H9 (cell line): ENCODE measurements at regions not wholly inside any gene's neighbourhood (a gene's known extent, or its start where the extent isn't known, plus 50 kb on each side); places are given as distances from the start of the nearest gene placed in this dataset.

ENCODE experiments used
- DNase-seq: peaks from one replicate; pipeline ENCODE4 v3.0.0-alpha.2; 2017
- H2AFZ ChIP-seq: one replicate; pipeline ENCODE4 v1.6.1; 2013; ENCODE audit warnings: mild to moderate bottlenecking, low read length, control low read depth, moderate library complexity
- H2AK5ac ChIP-seq: 2 replicates; pipeline ENCODE4 v1.6.1; 2013; ENCODE audit warnings: low read length, control low read depth, mixed read lengths; ENCODE audit not compliant: insufficient read length
- H2BK120ac ChIP-seq: one replicate; pipeline ENCODE4 v1.6.1; 2013; ENCODE audit warnings: low read depth, mild to moderate bottlenecking, low read length, control low read depth, inconsistent platforms; ENCODE audit not compliant: poor library complexity, severe bottlenecking
- H2BK12ac ChIP-seq: 2 replicates; pipeline ENCODE4 v1.6.1; 2013; ENCODE audit warnings: low read length, control low read depth, mixed read lengths, low read depth; ENCODE audit not compliant: insufficient read length
- H2BK15ac ChIP-seq: 2 replicates; pipeline ENCODE4 v1.6.1; 2013; ENCODE audit warnings: low read depth, low read length, control low read depth
- H2BK20ac ChIP-seq: one replicate; pipeline ENCODE4 v1.6.1; 2013; ENCODE audit warnings: low read depth, mild to moderate bottlenecking, low read length, control low read depth, inconsistent platforms; ENCODE audit not compliant: poor library complexity, severe bottlenecking
- H2BK5ac ChIP-seq: 2 replicates; pipeline ENCODE4 v1.6.1; 2013; ENCODE audit warnings: low read length, control low read depth, mixed read lengths; ENCODE audit not compliant: insufficient read length
- H3K14ac ChIP-seq: 2 replicates; pipeline ENCODE4 v1.6.1; 2013; ENCODE audit warnings: low read length, control low read depth; ENCODE audit not compliant: insufficient read depth
- H3K18ac ChIP-seq: 2 replicates; pipeline ENCODE4 v1.6.1; 2013; ENCODE audit warnings: low read depth, mild to moderate bottlenecking, mixed read lengths, low read length, control low read depth; ENCODE audit not compliant: insufficient read length
- H3K23ac ChIP-seq: 2 replicates; pipeline ENCODE4 v1.6.1; 2013; ENCODE audit warnings: low read length, control low read depth, mixed read lengths, low read depth; ENCODE audit not compliant: insufficient read length
- H3K23me2 ChIP-seq: 2 replicates; pipeline ENCODE4 v1.6.1; 2013; ENCODE audit warnings: low read depth, mild to moderate bottlenecking, mixed read lengths, low read length, control low read depth; ENCODE audit not compliant: insufficient read length, poor library complexity, severe bottlenecking
- H3K27ac ChIP-seq: 2 replicates; pipeline ENCODE4 v1.5.1; 2013; ENCODE audit warnings: low read length, control low read depth, mixed read lengths, low read depth; ENCODE audit not compliant: insufficient read length
- H3K27me3 ChIP-seq: 2 replicates; pipeline ENCODE4 v1.6.1; 2013; ENCODE audit warnings: low read length, control low read depth, inconsistent platforms; ENCODE audit not compliant: insufficient read depth
- H3K4ac ChIP-seq: 2 replicates; pipeline ENCODE4 v1.6.1; 2013; ENCODE audit warnings: low read depth, mild to moderate bottlenecking, control low read depth, inconsistent platforms, low read length, moderate library complexity
- H3K4me1 ChIP-seq: 2 replicates; pipeline ENCODE4 v1.6.1; 2013; ENCODE audit warnings: low read length, control low read depth, inconsistent platforms; ENCODE audit not compliant: insufficient read depth
- H3K4me2 ChIP-seq: 2 replicates; pipeline ENCODE4 v1.6.1; 2013; ENCODE audit warnings: low read length, control low read depth, mixed read lengths; ENCODE audit not compliant: insufficient read length, insufficient read depth
- H3K56ac ChIP-seq: 2 replicates; pipeline ENCODE4 v1.6.1; 2013; ENCODE audit warnings: low read depth, mild to moderate bottlenecking, mixed read lengths, low read length, control low read depth; ENCODE audit not compliant: insufficient read length
- H3K79me1 ChIP-seq: 2 replicates; pipeline ENCODE4 v1.6.1; 2013; ENCODE audit warnings: low read depth, mild to moderate bottlenecking, moderate library complexity, low read length, control low read depth, inconsistent platforms; ENCODE audit not compliant: insufficient read depth, poor library complexity, severe bottlenecking
- H3K79me2 ChIP-seq: 2 replicates; pipeline ENCODE4 v1.6.1; 2013; ENCODE audit warnings: low read length, control low read depth, inconsistent platforms; ENCODE audit not compliant: insufficient read depth
- H3K9ac ChIP-seq: 2 replicates; pipeline ENCODE4 v1.6.1; 2013; ENCODE audit warnings: low read length, control low read depth, mixed read lengths; ENCODE audit not compliant: insufficient read length; ENCODE audit errors: extremely low read depth
- H3K9me3 ChIP-seq: one replicate; pipeline ENCODE4 v1.6.1; 2013; ENCODE audit warnings: low read depth, low read length, inconsistent platforms; ENCODE audit not compliant: control insufficient read depth
- H3T11ph ChIP-seq: one replicate; pipeline ENCODE4 v1.6.1; 2013; ENCODE audit warnings: mild to moderate bottlenecking, low read length, control low read depth, inconsistent platforms
- H4K20me1 ChIP-seq: one replicate; pipeline ENCODE4 v1.6.1; 2013; ENCODE audit not compliant: control insufficient read depth, insufficient read length, insufficient read depth
- H4K5ac ChIP-seq: 2 replicates; pipeline ENCODE4 v1.6.1; 2013; ENCODE audit warnings: low read depth, mild to moderate bottlenecking, mixed read lengths, low read length, control low read depth; ENCODE audit not compliant: insufficient read length
- H4K8ac ChIP-seq: replicated peaks from 2 replicates; pipeline ENCODE4 v1.6.1; 2013; ENCODE audit warnings: low read length, control low read depth, mixed read lengths, low read depth; ENCODE audit not compliant: insufficient read length
- H4K91ac ChIP-seq: 2 replicates; pipeline ENCODE4 v1.6.1; 2013; ENCODE audit warnings: low read depth, mild to moderate bottlenecking, moderate library complexity, mixed read lengths, low read length, control low read depth; ENCODE audit not compliant: insufficient read length
- H3K27ac Mint-ChIP-seq, 3 experiments: 2 replicates in 2 of 3; 3 replicates in 1 of 3; pipeline ENCODE4 v1.8.0; 2020 to 2021; ENCODE audit warnings: mixed read lengths in 3 of 3, mild to moderate bottlenecking in 1 of 3, moderate library complexity in 1 of 3
- H3K27me3 Mint-ChIP-seq: 2 replicates; pipeline ENCODE4 v1.8.0; 2021; ENCODE audit warnings: low read depth, mild to moderate bottlenecking, moderate library complexity, mixed read lengths
- H3K36me3 Mint-ChIP-seq, 3 experiments: 2 replicates in 2 of 3; 3 replicates in 1 of 3; pipeline ENCODE4 v1.8.0; 2020 to 2021; ENCODE audit warnings: low read depth in 3 of 3, mixed read lengths in 3 of 3; ENCODE audit not compliant: insufficient read depth in 1 of 3
- H3K4me1 Mint-ChIP-seq, 2 experiments: 2 replicates each; pipeline ENCODE4 v1.8.0; 2020; ENCODE audit warnings: mixed read lengths in 2 of 2
- H3K4me3 Mint-ChIP-seq, 2 experiments: 2 replicates in 1 of 2; 3 replicates in 1 of 2; pipeline ENCODE4 v1.8.0; 2020 to 2021; ENCODE audit warnings: mild to moderate bottlenecking in 2 of 2, mixed read lengths in 2 of 2, moderate library complexity in 1 of 2
- H3K9me3 Mint-ChIP-seq, 2 experiments: 2 replicates in 1 of 2; 3 replicates in 1 of 2; pipeline ENCODE4 v1.8.0; 2020; ENCODE audit warnings: mild to moderate bottlenecking in 2 of 2, mixed read lengths in 2 of 2, moderate library complexity in 1 of 2
- WGBS: extraction: QIAGEN DNeasy Blood & Tissue Kit; methylation state at CpG from one replicate; pipeline ENCODE4 v1.1.7; 2013; ENCODE audit warnings: missing lambda C conversion rate, low lambda C conversion rate, mixed read lengths; ENCODE audit not compliant: insufficient read length; ENCODE audit errors: extremely low coverage; 5-methylcytosine and 5-hydroxymethylcytosine counted together
- TF ChIP-seq, protein P1 (sequence below): fragments of 200-600 bp; sonication (generic); conservative IDR thresholded peaks from 3 replicates; pipeline ENCODE4 v1.8.0; 2021; ENCODE audit warnings: antibody characterized with exemption, mild to moderate bottlenecking

- H3K27ac Mint-ChIP-seq = no peak overlapping the region
- no peak for DNase-seq
- no peak overlapping the region for H3K18ac ChIP-seq
- no peak overlapping the region for H3K4ac ChIP-seq
- H3K4me1 ChIP-seq = no peaks in the 10 kb centered on the region
- peaks cover 0 to 3% of the 10 kb centered on the region in 2 experiments; a peak in 1 of 5 replicates for H3K9me3 Mint-ChIP-seq
- no peak overlapping the region for H3K9ac ChIP-seq
- H3K27ac ChIP-seq = no peak overlapping the region
- no peak overlapping the region for H2BK15ac ChIP-seq
- H3K4me2 ChIP-seq = no peak overlapping the region
- no peaks in the 10 kb centered on the region for H4K20me1 ChIP-seq
- no peaks in the 10 kb centered on the region for H3K79me1 ChIP-seq
- H3K23ac ChIP-seq = no peak overlapping the region
- no peaks in the 10 kb centered on the region; the same call in 1 of the 2 replicates for H3K27me3 Mint-ChIP-seq
- no peak overlapping the region for H4K5ac ChIP-seq
- no peak overlapping the region for H2AK5ac ChIP-seq
- no peaks in the 10 kb centered on the region for H3K23me2 ChIP-seq
- H4K91ac ChIP-seq = no peak overlapping the region
- no peak overlapping the region for H2AFZ ChIP-seq
- no peak overlapping the region for H2BK120ac ChIP-seq
- no peaks in the 10 kb centered on the region for H3K27me3 ChIP-seq
- peaks cover 8 to 9% of the 10 kb centered on the region in 2 experiments for H3K4me1 Mint-ChIP-seq
- no peak overlapping the region for H4K8ac ChIP-seq
- no peaks in the 10 kb centered on the region; a peak in 1 of 7 replicates for H3K36me3 Mint-ChIP-seq
- H3K56ac ChIP-seq = no peak overlapping the region
- WGBS = no CpG with 5 or more reads among the region's 21 CpGs
- TF ChIP-seq, protein P1, sequence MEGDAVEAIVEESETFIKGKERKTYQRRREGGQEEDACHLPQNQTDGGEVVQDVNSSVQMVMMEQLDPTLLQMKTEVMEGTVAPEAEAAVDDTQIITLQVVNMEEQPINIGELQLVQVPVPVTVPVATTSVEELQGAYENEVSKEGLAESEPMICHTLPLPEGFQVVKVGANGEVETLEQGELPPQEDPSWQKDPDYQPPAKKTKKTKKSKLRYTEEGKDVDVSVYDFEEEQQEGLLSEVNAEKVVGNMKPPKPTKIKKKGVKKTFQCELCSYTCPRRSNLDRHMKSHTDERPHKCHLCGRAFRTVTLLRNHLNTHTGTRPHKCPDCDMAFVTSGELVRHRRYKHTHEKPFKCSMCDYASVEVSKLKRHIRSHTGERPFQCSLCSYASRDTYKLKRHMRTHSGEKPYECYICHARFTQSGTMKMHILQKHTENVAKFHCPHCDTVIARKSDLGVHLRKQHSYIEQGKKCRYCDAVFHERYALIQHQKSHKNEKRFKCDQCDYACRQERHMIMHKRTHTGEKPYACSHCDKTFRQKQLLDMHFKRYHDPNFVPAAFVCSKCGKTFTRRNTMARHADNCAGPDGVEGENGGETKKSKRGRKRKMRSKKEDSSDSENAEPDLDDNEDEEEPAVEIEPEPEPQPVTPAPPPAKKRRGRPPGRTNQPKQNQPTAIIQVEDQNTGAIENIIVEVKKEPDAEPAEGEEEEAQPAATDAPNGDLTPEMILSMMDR = no peak
- no peaks in the 10 kb centered on the region for H3K9me3 ChIP-seq
- H3K79me2 ChIP-seq = no peaks in the 10 kb centered on the region
- H3K4me3 Mint-ChIP-seq = no peak overlapping the region
- H2BK20ac ChIP-seq = no peak overlapping the region
- H2BK5ac ChIP-seq = no peak overlapping the region
- H2BK12ac ChIP-seq = no peak overlapping the region
- H3K14ac ChIP-seq = no peak overlapping the region
- no peak overlapping the region for H3T11ph ChIP-seq
Measured at GRCh38 chr2:193580176-193580950, 1385.6 kb upstream of the TMEFF2 start.
